ENCODE measurements at regions not wholly inside any gene's neighbourhood (a gene's known extent, or its start where the extent isn't known, plus 50 kb on each side); places are given as distances from the start of the nearest gene placed in this dataset.

GRCh38 chr1:192003295-192004077 is 154.8 kb upstream of the RGS18 start:
- no peak overlapping the region for H3K23ac ChIP-seq (ENCODE audit: low read depth, low read length)
- H3K4me2 ChIP-seq (ENCODE audit: low read depth, low read length) = no peak overlapping the region
- H3K56ac ChIP-seq (ENCODE audit: extremely low read depth, insufficient read depth, low read length) = no peak overlapping the region
- no peak overlapping the region for H2BK15ac ChIP-seq (ENCODE audit: low read depth, low read length)
- H3K14ac ChIP-seq (replicated peaks; ENCODE audit: low read depth, low read length) = no peak overlapping the region
- no peak overlapping the region for H3K27ac ChIP-seq (ENCODE audit: insufficient read depth, low read length)
- H2BK5ac ChIP-seq (ENCODE audit: low read depth, low read length, poor library complexity, severe bottlenecking) = no peak overlapping the region
- no peaks in the 10 kb centered on the region for H3K36me3 ChIP-seq (ENCODE audit: control insufficient read depth, insufficient read depth, low read length)
- no peak overlapping the region for H4K91ac ChIP-seq (ENCODE audit: insufficient read depth, low read depth, low read length)
- dilution Hi-C loops (cut with HindIII; ENCODE audit: low sequenced_read_pairs, unreplicated experiment) = no loop called here
- DNase-seq = no peak
- in situ Hi-C loops (cut with MboI; ENCODE audit: low sequenced_read_pairs) = no loop called here
- no peak overlapping the region for H3K4ac ChIP-seq (ENCODE audit: low read depth, low read length)
- no peaks in the 10 kb centered on the region for H3K79me1 ChIP-seq (ENCODE audit: low read depth in 1 of 2, low read length in 2 of 2)
- H3K4me1 ChIP-seq (ENCODE audit: control insufficient read depth, insufficient read depth, low read length) = 0 out of 2 replicates have a peak, but pooled peaks cover 1% of the 10 kb centered on the region
- no peaks in the 10 kb centered on the region for H4K20me1 ChIP-seq (ENCODE audit: insufficient read depth, low read length)
- H3K18ac ChIP-seq (ENCODE audit: low read depth, low read length) = peak overlapping the region; percentile 59; the same call in 1 of the 2 replicates
- CTCF ChIA-PET = no interaction called here
- TF ChIP-seq CEBPB (IDR thresholded peaks at IDR 0.05; ENCODE audit: low read depth, low read length) (no peak), MXI1 (IDR thresholded peaks at IDR 0.05; ENCODE audit: borderline replicate concordance, low read depth, low read length) (no peak), CHD1 (IDR thresholded peaks at IDR 0.05; ENCODE audit: low read depth, low read length) (no peak), SMC3 (IDR thresholded peaks at IDR 0.05; ENCODE audit: low read depth, low read length) (no peak), USF2 (IDR thresholded peaks at IDR 0.05; ENCODE audit: low read depth, low read length) (no peak), MAZ (IDR thresholded peaks at IDR 0.05; ENCODE audit: borderline replicate concordance, low read depth, low read length) (no peak), RAD21 (IDR thresholded peaks at IDR 0.05; ENCODE audit: low read length) (no peak), NFE2L2 (IDR thresholded peaks at IDR 0.05; ENCODE audit: low read depth, low read length) (no peak), RFX5 (IDR thresholded peaks at IDR 0.05; ENCODE audit: low read depth, low read length) (no peak), MAFK (IDR thresholded peaks at IDR 0.05; ENCODE audit: low read depth, low read length) (no peak), RCOR1 (IDR thresholded peaks at IDR 0.05; ENCODE audit: insufficient replicate concordance, low read length) (no peak)
- TF ChIP-seq, protein P1, sequence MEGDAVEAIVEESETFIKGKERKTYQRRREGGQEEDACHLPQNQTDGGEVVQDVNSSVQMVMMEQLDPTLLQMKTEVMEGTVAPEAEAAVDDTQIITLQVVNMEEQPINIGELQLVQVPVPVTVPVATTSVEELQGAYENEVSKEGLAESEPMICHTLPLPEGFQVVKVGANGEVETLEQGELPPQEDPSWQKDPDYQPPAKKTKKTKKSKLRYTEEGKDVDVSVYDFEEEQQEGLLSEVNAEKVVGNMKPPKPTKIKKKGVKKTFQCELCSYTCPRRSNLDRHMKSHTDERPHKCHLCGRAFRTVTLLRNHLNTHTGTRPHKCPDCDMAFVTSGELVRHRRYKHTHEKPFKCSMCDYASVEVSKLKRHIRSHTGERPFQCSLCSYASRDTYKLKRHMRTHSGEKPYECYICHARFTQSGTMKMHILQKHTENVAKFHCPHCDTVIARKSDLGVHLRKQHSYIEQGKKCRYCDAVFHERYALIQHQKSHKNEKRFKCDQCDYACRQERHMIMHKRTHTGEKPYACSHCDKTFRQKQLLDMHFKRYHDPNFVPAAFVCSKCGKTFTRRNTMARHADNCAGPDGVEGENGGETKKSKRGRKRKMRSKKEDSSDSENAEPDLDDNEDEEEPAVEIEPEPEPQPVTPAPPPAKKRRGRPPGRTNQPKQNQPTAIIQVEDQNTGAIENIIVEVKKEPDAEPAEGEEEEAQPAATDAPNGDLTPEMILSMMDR (conservative IDR thresholded peaks at IDR 0.05; ENCODE audit: low read depth, low read length) = no peak
- ATAC-seq (ENCODE audit: low read depth) = no peak
- no peak overlapping the region for H2AK5ac ChIP-seq (ENCODE audit: low read depth, low read length)
- H3K27me3 ChIP-seq (ENCODE audit: control insufficient read depth, insufficient read depth, low read length) = no peaks in the 10 kb centered on the region
- H2BK120ac ChIP-seq (ENCODE audit: low read depth, low read length) = no peak overlapping the region
- no peak overlapping the region for H2AK9ac ChIP-seq (replicated peaks; ENCODE audit: low read depth, low read length, poor library complexity)
- H2BK20ac ChIP-seq (ENCODE audit: low read depth, low read length) = no peak overlapping the region
- H3K4me3 ChIP-seq (ENCODE audit: insufficient read depth, low read depth, low read length) = no peak overlapping the region
- POLR2A ChIA-PET (ENCODE audit: unreplicated experiment) = no interaction called here
- WGBS, 2 experiments (ENCODE audit: extremely low coverage in 2 of 2, insufficient read length in 1 of 2) = no CpG with 5 or more reads among the region's 5 CpGs
- BruUV-seq (replicated peaks) = no TSS peak
- H2AFZ ChIP-seq (replicated peaks; ENCODE audit: low read length, poor library complexity) = no peak overlapping the region
- no peaks in the 10 kb centered on the region for H3K9me3 ChIP-seq (ENCODE audit: control insufficient read depth, insufficient read depth, low read length)
- H4K5ac ChIP-seq (ENCODE audit: low read depth, low read length) = no peak overlapping the region
- no peaks in the 10 kb centered on the region for H3K9me1 ChIP-seq (ENCODE audit: insufficient read depth, low read length)
- no peak overlapping the region for H3K9ac ChIP-seq (ENCODE audit: low read depth, low read length)
- H4K8ac ChIP-seq (ENCODE audit: low read depth in 2 of 2, low read length in 2 of 2) = no peak overlapping the region
- intact Hi-C loops (cut with micrococcal nuclease) = no loop called here

Measured in IMR-90 (cell line).